ENCODE measurements at regions not wholly inside any gene's neighbourhood (a gene's known extent, or its start where the extent isn't known, plus 50 kb on each side); places are given as distances from the start of the nearest gene placed in this dataset.

DNA sequence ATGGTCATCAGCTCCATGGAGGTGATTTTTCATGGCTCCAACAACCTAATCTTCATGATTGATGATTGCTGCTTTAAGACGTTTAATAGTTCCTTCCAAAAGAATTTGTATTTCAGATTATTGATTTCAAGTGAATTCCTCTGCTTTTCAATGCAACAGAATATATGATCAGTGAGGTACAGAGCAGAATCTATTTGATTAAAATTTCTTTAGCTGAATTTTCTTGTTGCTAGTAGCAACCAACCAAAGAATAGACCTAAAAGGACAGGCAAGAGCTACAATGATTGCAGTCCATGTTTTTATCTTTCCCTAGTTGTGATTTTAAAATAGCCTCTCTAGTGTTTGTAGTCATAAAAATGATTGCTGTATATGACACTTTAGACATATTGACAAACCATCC lies 76.8 kb upstream of the SCEL start:
- H3K36me3 ChIP-seq = no peaks in the 10 kb centered on the region
- no peaks in the 10 kb centered on the region for H3K9me3 ChIP-seq
- H3K27ac ChIP-seq = no peak overlapping the region
- no peak for TF ChIP-seq POLR2A (IDR thresholded peaks at IDR 0.05)
- TF ChIP-seq, protein P1, sequence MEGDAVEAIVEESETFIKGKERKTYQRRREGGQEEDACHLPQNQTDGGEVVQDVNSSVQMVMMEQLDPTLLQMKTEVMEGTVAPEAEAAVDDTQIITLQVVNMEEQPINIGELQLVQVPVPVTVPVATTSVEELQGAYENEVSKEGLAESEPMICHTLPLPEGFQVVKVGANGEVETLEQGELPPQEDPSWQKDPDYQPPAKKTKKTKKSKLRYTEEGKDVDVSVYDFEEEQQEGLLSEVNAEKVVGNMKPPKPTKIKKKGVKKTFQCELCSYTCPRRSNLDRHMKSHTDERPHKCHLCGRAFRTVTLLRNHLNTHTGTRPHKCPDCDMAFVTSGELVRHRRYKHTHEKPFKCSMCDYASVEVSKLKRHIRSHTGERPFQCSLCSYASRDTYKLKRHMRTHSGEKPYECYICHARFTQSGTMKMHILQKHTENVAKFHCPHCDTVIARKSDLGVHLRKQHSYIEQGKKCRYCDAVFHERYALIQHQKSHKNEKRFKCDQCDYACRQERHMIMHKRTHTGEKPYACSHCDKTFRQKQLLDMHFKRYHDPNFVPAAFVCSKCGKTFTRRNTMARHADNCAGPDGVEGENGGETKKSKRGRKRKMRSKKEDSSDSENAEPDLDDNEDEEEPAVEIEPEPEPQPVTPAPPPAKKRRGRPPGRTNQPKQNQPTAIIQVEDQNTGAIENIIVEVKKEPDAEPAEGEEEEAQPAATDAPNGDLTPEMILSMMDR (IDR thresholded peaks at IDR 0.05) = no peak
- no peaks in the 10 kb centered on the region for H3K4me1 ChIP-seq
- no peaks in the 10 kb centered on the region for H3K27me3 ChIP-seq
- DNase-seq = no peak
- 20 to 48% methylated on average over 1 of the region's 1 CpG for WGBS, 2 donors
- intact Hi-C loops (cut with DNase I) = no loop called here
- no peak overlapping the region for H3K4me3 ChIP-seq

DNA sequence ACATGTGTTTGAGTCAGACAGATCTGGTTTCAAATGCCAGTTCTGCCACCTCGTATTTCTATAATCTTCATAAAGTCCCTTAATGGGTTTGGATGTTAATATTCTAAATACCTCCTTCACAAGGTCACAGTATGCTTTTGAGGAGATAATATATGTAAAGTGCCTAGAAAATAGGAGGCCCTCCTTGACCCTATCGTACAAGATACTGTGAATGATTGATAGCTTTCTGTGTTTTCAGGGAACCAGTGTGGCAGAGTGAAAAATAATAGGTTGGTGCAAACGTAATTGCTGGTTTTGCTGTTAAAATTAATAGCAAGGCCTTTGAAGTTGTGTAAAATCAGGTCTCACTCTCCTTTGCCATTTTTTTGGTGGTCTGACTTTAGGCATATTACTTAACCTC lies 77.5 kb upstream of the SCEL start:
- Histone ChIP-seq H3K27me3 (no peaks in the 10 kb centered on the region), H3K4me1 (no peaks in the 10 kb centered on the region), H3K27ac (no peak overlapping the region), H3K4me3 (no peak overlapping the region), H3K36me3 (no peaks in the 10 kb centered on the region), H3K9me3 (no peaks in the 10 kb centered on the region)
- no peak for TF ChIP-seq POLR2A (IDR thresholded peaks at IDR 0.05)
- TF ChIP-seq, protein P1 (IDR thresholded peaks at IDR 0.05) = no peak
- intact Hi-C loops (cut with DNase I) = no loop called here
- 60 to 70% methylated on average over 3 of the region's 3 CpGs for WGBS, 2 donors
- no peak for DNase-seq

DNA sequence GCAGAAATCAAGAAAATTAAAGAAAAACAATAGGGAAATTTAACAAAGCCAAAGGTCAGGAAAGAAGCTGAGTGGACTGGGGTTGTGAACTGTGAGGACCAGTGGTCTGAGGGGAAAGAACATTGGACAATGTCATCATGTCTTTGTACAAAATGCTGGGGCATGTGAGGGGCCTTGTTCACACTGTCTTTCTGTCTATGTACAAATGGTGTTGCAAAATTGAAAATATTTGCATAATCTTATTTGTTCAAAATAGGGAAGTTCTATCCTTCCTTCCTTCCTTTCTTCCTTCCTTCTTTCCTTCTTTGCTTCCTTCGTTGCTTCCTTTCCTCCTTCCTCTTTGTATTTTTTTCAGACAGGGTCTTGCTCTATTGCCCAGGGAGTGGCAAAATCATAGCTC lies 79.2 kb upstream of the SCEL start:
- TF ChIP-seq, protein P1 (IDR thresholded peaks at IDR 0.05) = no peak
- no peak for TF ChIP-seq POLR2A (IDR thresholded peaks at IDR 0.05)
- DNase-seq = no peak
- WGBS, 2 donors = 33 to 68% methylated on average over 1 of the region's 1 CpG
- intact Hi-C loops (cut with DNase I) = no loop called here
- Histone ChIP-seq H3K4me1 (no peaks in the 10 kb centered on the region), H3K36me3 (no peaks in the 10 kb centered on the region), H3K27me3 (no peaks in the 10 kb centered on the region), H3K4me3 (no peak overlapping the region), H3K27ac (no peak overlapping the region), H3K9me3 (no peaks in the 10 kb centered on the region)

DNA sequence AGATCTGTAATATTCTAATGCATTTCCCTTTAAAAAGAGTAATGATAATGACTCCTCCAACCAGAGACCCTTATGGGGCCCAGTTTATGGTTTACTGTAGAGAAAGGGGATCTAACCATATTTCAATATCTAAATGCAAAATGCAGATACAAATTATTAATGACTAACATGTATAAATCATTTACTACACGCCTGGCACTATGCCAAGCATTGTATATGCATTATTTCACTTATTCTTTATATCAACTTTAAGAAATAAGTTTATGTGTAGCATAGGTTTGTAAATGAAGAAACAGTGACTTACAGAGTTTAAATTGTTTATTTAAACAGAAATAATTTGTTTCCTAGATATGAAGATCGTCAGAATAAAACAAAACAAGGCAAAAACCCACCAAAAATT lies 86.2 kb upstream of the SCEL start:
- Histone ChIP-seq H3K9me3 (no peaks in the 10 kb centered on the region), H3K4me1 (no peaks in the 10 kb centered on the region), H3K4me3 (no peak overlapping the region), H3K27me3 (no peaks in the 10 kb centered on the region), H3K27ac (no peak overlapping the region), H3K36me3 (no peaks in the 10 kb centered on the region)
- TF ChIP-seq, protein P1 (IDR thresholded peaks at IDR 0.05) = no peak
- no peak for TF ChIP-seq POLR2A (IDR thresholded peaks at IDR 0.05)
- WGBS, 2 donors = 59 to 66% methylated on average over 2 of the region's 2 CpGs
- intact Hi-C loops (cut with DNase I) = no loop called here
- DNase-seq = no peak

DNA sequence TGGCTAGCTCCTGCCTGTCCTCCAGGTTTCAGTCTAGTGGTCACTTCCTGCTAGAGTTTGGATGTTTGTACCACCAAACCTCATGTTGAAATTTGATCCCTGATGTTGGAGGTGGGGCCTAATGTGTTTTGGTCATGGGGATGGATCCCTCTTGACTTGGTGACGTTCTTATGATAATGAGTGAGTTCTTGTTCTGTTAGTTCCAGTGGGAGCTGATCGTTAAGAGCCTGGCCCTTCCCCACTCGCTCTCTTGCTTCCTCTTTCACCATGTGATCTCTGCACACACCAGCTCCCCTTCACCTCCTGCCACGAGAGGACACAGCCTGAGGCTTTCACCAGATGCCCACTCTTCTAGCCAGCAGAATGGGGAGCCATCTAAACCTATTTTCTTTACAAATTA lies 86.8 kb upstream of the SCEL start:
- no peak overlapping the region for H3K27ac ChIP-seq
- no peaks in the 10 kb centered on the region for H3K36me3 ChIP-seq
- intact Hi-C loops (cut with DNase I) = no loop called here
- TF ChIP-seq, protein P1 (IDR thresholded peaks at IDR 0.05) = no peak
- no peak for TF ChIP-seq POLR2A (IDR thresholded peaks at IDR 0.05)
- H3K27me3 ChIP-seq = no peaks in the 10 kb centered on the region
- H3K4me3 ChIP-seq = no peak overlapping the region
- DNase-seq = no peak
- no peaks in the 10 kb centered on the region for H3K4me1 ChIP-seq
- 49 to 71% methylated on average over 4 of the region's 4 CpGs for WGBS, 2 donors
- H3K9me3 ChIP-seq = no peaks in the 10 kb centered on the region

Measured in esophagus squamous epithelium (tissue), 5 donors.